Heart right ventricle (tissue), 16 donors: ENCODE measurements at regions not wholly inside any gene's neighbourhood (a gene's known extent, or its start where the extent isn't known, plus 50 kb on each side); places are given as distances from the start of the nearest gene placed in this dataset.

Experiments used
- ATAC-seq, 8 donors: fragments of 200-7000 bp; cut with Tn5 transposase; one replicate each; pipeline ENCODE4 v1.9.1; 2020; ENCODE audit warnings: mild to moderate bottlenecking in 8 of 8, moderate library complexity in 8 of 8, moderate number of reproducible peaks in 1 of 8
- DNase-seq, 2 donors: peaks; one replicate each; pipeline ENCODE4 v3.0.0-alpha.2; 2020
- H3K27ac ChIP-seq, 10 donors: fragments of 200-600 bp; sonication (generic) in 2 of 10; one replicate each; pipeline versions ENCODE4 v1.5.0 to v1.8.0; 2020 to 2022; ENCODE audit warnings: mild to moderate bottlenecking in 3 of 10
- H3K27me3 ChIP-seq, 7 donors: fragments of 200-600 bp; one replicate each; pipeline ENCODE4 v1.8.0; 2021 to 2022; ENCODE audit warnings: mild to moderate bottlenecking in 2 of 7
- H3K36me3 ChIP-seq, 9 donors: fragments of 200-600 bp; sonication (generic) in 1 of 9; one replicate each; pipeline versions ENCODE4 v1.5.0 to v1.8.0; 2020 to 2022; ENCODE audit warnings: mild to moderate bottlenecking in 2 of 9
- H3K4me1 ChIP-seq, 9 donors: fragments of 200-600 bp; sonication (generic) in 1 of 9; one replicate each; pipeline versions ENCODE4 v1.5.0 to v1.8.0; 2020 to 2022; ENCODE audit warnings: mild to moderate bottlenecking in 4 of 9
- H3K4me3 ChIP-seq, 10 donors: fragments of 200-600 bp; sonication (generic) in 2 of 10; one replicate each; pipeline versions ENCODE4 v1.5.0 to v1.8.0; 2020 to 2022; ENCODE audit warnings: mild to moderate bottlenecking in 7 of 10, moderate library complexity in 2 of 10
- H3K9me3 ChIP-seq, 11 donors: fragments of 200-600 bp in 10 of 11; sonication (generic) in 2 of 11; one replicate each; pipeline versions ENCODE4 v1.5.0 to v1.8.0; 2013 to 2022; ENCODE audit warnings: mild to moderate bottlenecking in 2 of 11, control low read depth in 1 of 11, moderate library complexity in 1 of 11
- CTCF ChIP-seq, 9 donors: fragments of 200-600 bp; sonication (generic) in 2 of 9; IDR thresholded peaks; one replicate each; pipeline versions ENCODE4 v1.5.0 to v1.8.0; 2021 to 2022; ENCODE audit warnings: antibody characterized with exemption in 9 of 9, mild to moderate bottlenecking in 5 of 9, moderate library complexity in 1 of 9
- WGBS, 2 donors: extraction: QIAGEN DNeasy Blood & Tissue Kit; methylation state at CpG; one replicate each; pipeline ENCODE4 v1.1.7; 2013; ENCODE audit warnings: inconsistent platforms in 1 of 2; 5-methylcytosine and 5-hydroxymethylcytosine counted together
- intact Hi-C, 10 donors: fragments of 100-400 bp; cut with DNase I; formaldehyde crosslinking; loops; one replicate each; pipeline versions ENCODE4 v1.11.1 to v1.14.2; 2022
- donor health status: Arrhythmogenic right ventricular cardiomyopathy.
- donor health status: ischemic (EF 13 %, LVEDD 7.1; RV severe dilation, severe dysfunction).
- donor health status: healthy with polysubstance abuse.
- donor health status: DM: no; HTN: yes; CAD: no.
- donor health status: DM: no; HTN: no; CAD: no.
- donor health status: ischemic (EF 25% LVEDD 6.9; RV normal size, moderate dysfunction).
- donor health status: ischemic (EF 25% LVEDD 5.7; RV mildly dilated, moderate dysfunction).
- donor health status: healthy.
- donor health status: DM: yes; HTN: yes; CAD: no.
- donor health status: Ischemic cardiomyopathy.
- donor health status: ischemic (EF 35%, LVEDD 5.7; RV mildly dilated, moderate dysfunction).
- donor health status: nonischemic (EF 11% LVEDD 7.7; RV severe dilation, severe dysfunction).
- donor health status: DM: yes; HTN: yes; CAD: no.
- donor health status: PGD.
- donor health status: ischemic (EF 29% LVEDD 5.4; RV normal size, mild dysfunction).
- donor health status: nonischemic (EF 23%, LVEDD 6.1; RV moderate dilation, normal function).

- no peak for TF ChIP-seq CTCF (IDR thresholded peaks at IDR 0.05)
- intact Hi-C loops = no loop called here
- no peaks in the 10 kb centered on the region for H3K4me1 ChIP-seq
- DNase-seq = no peak
- no peaks in the 10 kb centered on the region for H3K9me3 ChIP-seq
- H3K4me3 ChIP-seq = no peak overlapping the region
- no peaks in the 10 kb centered on the region for H3K27me3 ChIP-seq
- 84 to 88% methylated on average over 3 of the region's 3 CpGs for WGBS, 2 donors
- H3K27ac ChIP-seq = no peak overlapping the region
- no peak for ATAC-seq
- H3K36me3 ChIP-seq = no peaks in the 10 kb centered on the region
These were observed 468.0 kb downstream of the HTR7 start for GRCh38 chr10:90389876-90390275.

GRCh38 chr10:90394311-90394710, 463.5 kb downstream of the HTR7 start:
- no peak for DNase-seq
- intact Hi-C loops = no loop called here
- WGBS, 2 donors = 51 to 59% methylated on average over 2 of the region's 2 CpGs
- no peak for ATAC-seq
- Histone ChIP-seq H3K27ac (no peak overlapping the region), H3K4me3 (no peak overlapping the region), H3K27me3 (no peaks in the 10 kb centered on the region), H3K4me1 (no peaks in the 10 kb centered on the region), H3K36me3 (no peaks in the 10 kb centered on the region), H3K9me3 (no peaks in the 10 kb centered on the region)
- TF ChIP-seq CTCF (IDR thresholded peaks at IDR 0.05) = no peak

- Histone ChIP-seq H3K4me3 (no peak overlapping the region), H3K36me3 (no peaks in the 10 kb centered on the region), H3K27ac (no peak overlapping the region), H3K27me3 (no peaks in the 10 kb centered on the region), H3K4me1 (no peaks in the 10 kb centered on the region), H3K9me3 (no peaks in the 10 kb centered on the region)
- intact Hi-C loops = no loop called here
- ATAC-seq (no peak), DNase-seq (no peak)
- no peak for TF ChIP-seq CTCF (IDR thresholded peaks at IDR 0.05)
These were observed 461.1 kb downstream of the HTR7 start for GRCh38 chr10:90396721-90397120.

GRCh38 chr10:90398566-90398965, 459.3 kb downstream of the HTR7 start:
- Histone ChIP-seq H3K9me3 (no peaks in the 10 kb centered on the region), H3K27ac (no peak overlapping the region), H3K27me3 (no peaks in the 10 kb centered on the region), H3K4me3 (no peak overlapping the region), H3K36me3 (no peaks in the 10 kb centered on the region), H3K4me1 (no peaks in the 10 kb centered on the region)
- intact Hi-C loops = no loop called here
- ATAC-seq = no peak
- no peak for TF ChIP-seq CTCF (IDR thresholded peaks at IDR 0.05)
- DNase-seq = no peak

GRCh38 chr10:90399782-90400181, 458.1 kb downstream of the HTR7 start:
- 69 to 76% methylated on average over 1 of the region's 1 CpG for WGBS, 2 donors
- intact Hi-C loops = no loop called here
- TF ChIP-seq CTCF (IDR thresholded peaks at IDR 0.05) = no peak

More at GRCh38 chr10:90399782-90400181, 458.1 kb downstream of the HTR7 start:
- H3K27ac ChIP-seq = no peak overlapping the region
- H3K9me3 ChIP-seq = no peaks in the 10 kb centered on the region
- DNase-seq = no peak
- no peak overlapping the region for H3K4me3 ChIP-seq
- no peaks in the 10 kb centered on the region for H3K36me3 ChIP-seq
- no peaks in the 10 kb centered on the region for H3K4me1 ChIP-seq
- no peak for ATAC-seq
- H3K27me3 ChIP-seq = no peaks in the 10 kb centered on the region
